HepG2 (cell line): ENCODE measurements at regions not wholly inside any gene's neighbourhood (a gene's known extent, or its start where the extent isn't known, plus 50 kb on each side); places are given as distances from the start of the nearest gene placed in this dataset.

Experiments
- ARNT2 ChIP-seq: sonication (generic); formaldehyde crosslinking; IDR thresholded peaks from 2 replicates; pipeline ENCODE4 v1.8.0; 2022; ENCODE audit warnings: mild to moderate bottlenecking, low read depth, missing genetic modification reagents, moderate library complexity
- JARID2 ChIP-seq: sonication (generic); formaldehyde crosslinking; IDR thresholded peaks from 2 replicates; pipeline ENCODE4 v1.8.1; 2023; ENCODE audit warnings: missing genetic modification reagents, inconsistent platforms; ENCODE audit not compliant: insufficient replicate concordance
- KDM6A ChIP-seq: IDR thresholded peaks from 2 replicates; pipeline ENCODE4 v1.6.1; 2016; ENCODE audit warnings: low read depth
- PPARG ChIP-seq: conservative IDR thresholded peaks from 2 replicates; pipeline ENCODE4 v1.6.1; 2016; ENCODE audit warnings: missing biosample characterization, missing genetic modification reagents
- PRDM10 ChIP-seq: sonication (generic); formaldehyde crosslinking; IDR thresholded peaks from 2 replicates; pipeline ENCODE4 v1.4.0; 2020; ENCODE audit warnings: low read depth, missing genetic modification reagents
- TBL1XR1 ChIP-seq: fragments of 150-350 bp; IDR thresholded peaks from 2 replicates; pipeline ENCODE4 v1.6.1; 2014; ENCODE audit warnings: borderline replicate concordance, low read length; ENCODE audit not compliant: partially characterized antibody
- THAP8 ChIP-seq: sonication (generic); formaldehyde crosslinking; IDR thresholded peaks from 2 replicates; pipeline ENCODE4 v1.5.1; 2020; ENCODE audit warnings: missing genetic modification reagents, mild to moderate bottlenecking, borderline replicate concordance
- ZNF101 ChIP-seq: sonication (generic); formaldehyde crosslinking; IDR thresholded peaks from 2 replicates; pipeline ENCODE4 v1.4.0; 2020; ENCODE audit warnings: mild to moderate bottlenecking, low read depth, missing genetic modification reagents, borderline replicate concordance
- ZNF264 ChIP-seq: sonication (generic); formaldehyde crosslinking; IDR thresholded peaks from 2 replicates; pipeline ENCODE4 v1.4.0; 2020; ENCODE audit warnings: missing genetic modification reagents
- ZNF343 ChIP-seq: sonication (generic); formaldehyde crosslinking; IDR thresholded peaks from 2 replicates; pipeline ENCODE4 v1.4.0; 2020; ENCODE audit warnings: mild to moderate bottlenecking, missing genetic modification reagents
- ZNF513 ChIP-seq: sonication (generic); formaldehyde crosslinking; conservative IDR thresholded peaks from 2 replicates; pipeline ENCODE4 v1.5.0; 2020; ENCODE audit warnings: missing genetic modification reagents
- ZNF607 ChIP-seq: sonication (generic); formaldehyde crosslinking; IDR thresholded peaks from 2 replicates; pipeline ENCODE4 v1.5.1; 2020; ENCODE audit warnings: missing genetic modification reagents, mild to moderate bottlenecking, borderline replicate concordance
- ZNF619 ChIP-seq: sonication (generic); formaldehyde crosslinking; IDR thresholded peaks from 2 replicates; pipeline ENCODE4 v1.4.0; 2020; ENCODE audit warnings: mild to moderate bottlenecking, missing genetic modification reagents
- ZNF629 ChIP-seq: sonication (generic); formaldehyde crosslinking; conservative IDR thresholded peaks from 2 replicates; pipeline ENCODE4 v1.5.0; 2020; ENCODE audit warnings: missing genetic modification reagents
- ZNF660 ChIP-seq: sonication (generic); formaldehyde crosslinking; IDR thresholded peaks from 2 replicates; pipeline ENCODE4 v1.5.1; 2020; ENCODE audit warnings: mild to moderate bottlenecking, low read depth, missing genetic modification reagents, borderline replicate concordance
- ZNF678 ChIP-seq: sonication (generic); formaldehyde crosslinking; IDR thresholded peaks from 2 replicates; pipeline ENCODE4 v1.4.0; 2020; ENCODE audit warnings: mild to moderate bottlenecking, missing genetic modification reagents
- ZNF710 ChIP-seq: sonication (generic); formaldehyde crosslinking; IDR thresholded peaks from 2 replicates; pipeline ENCODE4 v1.5.0; 2020; ENCODE audit warnings: mild to moderate bottlenecking, missing genetic modification reagents, borderline replicate concordance
- ZNF713 ChIP-seq: sonication (generic); formaldehyde crosslinking; IDR thresholded peaks from 2 replicates; pipeline ENCODE4 v1.4.0; 2020; ENCODE audit warnings: mild to moderate bottlenecking, missing genetic modification reagents
- ZNF780A ChIP-seq: sonication (generic); formaldehyde crosslinking; IDR thresholded peaks from 2 replicates; pipeline ENCODE4 v1.8.0; 2022; ENCODE audit warnings: mild to moderate bottlenecking, missing genetic modification reagents, moderate library complexity
- ZNF788 ChIP-seq: sonication (generic); formaldehyde crosslinking; IDR thresholded peaks from 2 replicates; pipeline ENCODE4 v1.5.0; 2020; ENCODE audit warnings: mild to moderate bottlenecking, missing genetic modification reagents, borderline replicate concordance
- ZUFSP ChIP-seq: sonication (generic); formaldehyde crosslinking; IDR thresholded peaks from 2 replicates; pipeline ENCODE4 v1.9.0; 2021; ENCODE audit warnings: missing genetic modification reagents, mild to moderate bottlenecking, borderline replicate concordance

GRCh38 chr12:90858252-90858651 is 96.7 kb downstream of the CCER1 start (continued):
- TF ChIP-seq PRDM10 (CRISPR knock-in tag) (no peak), ZNF710 (CRISPR knock-in tag) (no peak), ZNF660 (CRISPR knock-in tag) (no peak), ZNF678 (CRISPR knock-in tag) (no peak), ZNF101 (CRISPR knock-in tag) (no peak), ZNF619 (no peak), JARID2 (CRISPR knock-in tag) (no peak), ZNF264 (CRISPR knock-in tag) (no peak), ZNF788 (peak; percentile 21; the same call in 1 of the 2 replicates), ZUFSP (CRISPR knock-in tag) (no peak), ZNF780A (no peak), TBL1XR1 (no peak), THAP8 (no peak), ZNF629 (CRISPR knock-in tag) (no peak), ZNF343 (CRISPR knock-in tag) (no peak), PPARG (CRISPR knock-in tag) (no peak), ZNF513 (CRISPR knock-in tag) (no peak), ZNF607 (CRISPR knock-in tag) (no peak), ARNT2 (no peak), ZNF713 (CRISPR knock-in tag) (no peak), KDM6A (CRISPR knock-in tag) (no peak)
